ENCODE measurements at regions not wholly inside any gene's neighbourhood (a gene's known extent, or its start where the extent isn't known, plus 50 kb on each side); places are given as distances from the start of the nearest gene placed in this dataset.

DNA sequence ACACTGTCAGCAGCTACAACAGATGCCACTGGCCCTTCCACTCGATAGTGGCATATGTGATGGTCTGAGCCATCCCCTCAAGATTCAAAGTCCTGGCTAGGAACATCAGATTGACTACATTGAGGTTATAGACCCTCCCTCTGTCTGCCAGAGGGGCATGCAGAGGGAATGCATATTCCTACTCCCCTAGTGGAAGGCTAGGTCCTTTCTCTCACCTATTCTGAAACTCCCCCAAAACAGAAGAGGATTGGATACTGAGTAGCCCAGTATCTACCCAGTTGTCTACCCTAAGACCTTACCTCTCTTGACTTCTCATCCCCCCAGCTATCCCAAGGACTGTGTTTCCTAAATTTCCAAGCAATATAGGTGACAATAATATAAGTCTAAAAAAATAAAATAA, 78.5 kb upstream of the PDE4D start:
- DNase-seq (ENCODE audit: low read depth, low spot score), result no peak

DNA sequence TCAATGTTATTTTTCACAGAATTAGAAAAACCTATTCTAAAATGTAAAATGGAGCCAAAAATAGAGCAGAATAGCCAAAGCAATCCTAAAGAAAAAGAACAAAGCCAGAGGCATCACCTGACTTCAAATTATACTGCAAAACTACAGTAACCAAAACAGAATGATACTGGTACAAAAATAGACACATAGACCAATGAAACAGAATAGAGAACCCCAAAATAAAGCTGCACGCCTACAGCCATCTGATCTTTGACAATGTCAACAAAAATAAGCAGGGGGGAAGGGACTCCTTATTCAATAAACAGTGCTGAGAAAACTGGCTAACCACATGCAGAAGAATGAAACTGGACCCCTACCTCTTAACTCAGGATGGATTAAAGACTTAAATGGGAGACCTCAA, 65.8 kb upstream of the PDE4D start:
- DNase-seq (ENCODE audit: low read depth, low spot score), result no peak

- DNase-seq (ENCODE audit: low read depth, low spot score), result no peak
Observed at GRCh38 chr5:59956130-59956783, 62.7 kb upstream of the PDE4D start.

DNA sequence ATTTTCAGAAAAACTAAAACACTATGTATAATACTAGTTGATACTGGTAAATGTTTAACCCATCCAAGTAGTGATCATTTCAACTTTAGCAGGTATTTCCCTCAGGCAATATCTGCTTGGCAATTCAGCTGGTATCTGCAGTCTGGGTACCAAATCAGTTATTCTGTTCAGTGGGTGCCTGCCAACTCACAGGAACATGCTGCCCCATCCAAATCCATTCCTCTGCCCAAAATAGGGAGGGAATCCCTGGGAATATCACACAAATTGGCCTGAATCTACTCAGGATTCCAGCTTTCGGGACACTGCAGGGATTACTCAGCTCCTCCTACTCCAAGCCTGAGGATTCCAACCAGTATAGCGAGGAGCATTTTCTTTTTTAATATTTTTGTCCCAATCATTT, 61.7 kb upstream of the PDE4D start:
- DNase-seq (ENCODE audit: low read depth, low spot score), result no peak

DNA sequence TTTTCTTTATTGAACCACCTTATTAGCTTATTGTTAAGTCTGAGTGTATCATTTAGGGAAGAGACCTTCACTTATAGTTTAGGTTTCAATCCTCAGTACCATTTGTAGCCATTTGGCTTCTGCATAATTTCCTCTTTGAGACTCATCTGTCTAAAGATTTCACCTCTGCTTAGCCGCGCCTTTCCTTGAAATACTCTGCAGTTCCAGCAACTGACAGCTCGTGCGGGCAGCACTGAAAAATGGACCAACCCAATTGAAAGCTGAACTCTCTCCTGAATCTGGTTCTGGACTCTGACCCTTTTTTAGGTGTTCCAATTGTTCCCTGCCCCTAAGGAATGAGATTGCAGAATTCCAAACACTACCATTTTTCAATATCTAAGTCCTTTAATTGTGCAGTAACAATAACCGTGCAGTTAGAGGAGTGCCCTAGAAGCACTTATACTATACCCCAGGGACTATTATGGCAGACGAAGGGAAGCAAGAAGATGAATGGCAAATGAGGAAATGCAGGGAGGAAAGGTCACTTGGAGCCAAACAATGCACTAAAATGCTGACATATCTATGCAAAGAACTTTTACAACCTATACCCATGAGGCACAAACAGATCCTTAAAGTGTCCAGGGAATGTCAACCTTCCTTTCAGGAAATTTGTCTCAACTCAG, 50.1 kb upstream of the PDE4D start:
- no peak for DNase-seq (ENCODE audit: low read depth, low spot score)
